ENCODE measurements at regions not wholly inside any gene's neighbourhood (a gene's known extent, or its start where the extent isn't known, plus 50 kb on each side); places are given as distances from the start of the nearest gene placed in this dataset.

- TF ChIP-seq POLR2AphosphoS5 (IDR thresholded peaks at IDR 0.05; ENCODE audit: borderline replicate concordance, low read depth, low read length): no peak
- no peak for TF ChIP-seq EZH2 (IDR thresholded peaks at IDR 0.05)
- TF ChIP-seq FOXP2 (optimal IDR thresholded peaks at IDR 0.05; ENCODE audit: control extremely low read depth, extremely low read length, insufficient read depth): no peak
- H3K27ac ChIP-seq: no peak overlapping the region
- no peaks in the 10 kb centered on the region for H3K9me3 ChIP-seq (ENCODE audit: low read depth, low read length)
- DNase-seq (ENCODE audit: low read depth, low spot score): no peak
- no peak overlapping the region for H3K4me3 ChIP-seq
- H3K9ac ChIP-seq (ENCODE audit: insufficient read length): no peak overlapping the region
- no peaks in the 10 kb centered on the region for H3K36me3 ChIP-seq (ENCODE audit: insufficient read depth, low read length)
These were observed 89.9 kb upstream of the CHL1 start for GRCh38 chr3:106619-107018.

- H3K9ac ChIP-seq (ENCODE audit: insufficient read length): no peak overlapping the region
- no peak for TF ChIP-seq EZH2 (IDR thresholded peaks at IDR 0.05)
- H3K36me3 ChIP-seq (ENCODE audit: insufficient read depth, low read length): no peaks in the 10 kb centered on the region
- no peak for DNase-seq (ENCODE audit: low read depth, low spot score)
- no peak overlapping the region for H3K4me3 ChIP-seq
- no peaks in the 10 kb centered on the region for H3K9me3 ChIP-seq (ENCODE audit: low read depth, low read length)
- no peak overlapping the region for H3K27ac ChIP-seq
These were observed 85.2 kb upstream of the CHL1 start for GRCh38 chr3:111143-112069.

GRCh38 chr3:112773-113172, 83.8 kb upstream of the CHL1 start:
- no peak for DNase-seq (ENCODE audit: low read depth, low spot score)

GRCh38 chr3:118666-119065, 77.9 kb upstream of the CHL1 start:
- H3K9me3 ChIP-seq (ENCODE audit: low read depth, low read length): no peaks in the 10 kb centered on the region
- DNase-seq (ENCODE audit: low read depth, low spot score): no peak
- no peak overlapping the region for H3K27ac ChIP-seq
- no peak for TF ChIP-seq POLR2AphosphoS5 (IDR thresholded peaks at IDR 0.05; ENCODE audit: borderline replicate concordance, low read depth, low read length)
- no peak for TF ChIP-seq EZH2 (IDR thresholded peaks at IDR 0.05)
- no peak for TF ChIP-seq FOXP2 (optimal IDR thresholded peaks at IDR 0.05; ENCODE audit: control extremely low read depth, extremely low read length, insufficient read depth)
- H3K36me3 ChIP-seq (ENCODE audit: insufficient read depth, low read length): no peaks in the 10 kb centered on the region
- H3K9ac ChIP-seq (ENCODE audit: insufficient read length): no peak overlapping the region
- H3K4me3 ChIP-seq: no peak overlapping the region

More at GRCh38 chr3:112773-113172, 83.8 kb upstream of the CHL1 start:
- no peaks in the 10 kb centered on the region for H3K9me3 ChIP-seq (ENCODE audit: low read depth, low read length)
- TF ChIP-seq FOXP2 (optimal IDR thresholded peaks at IDR 0.05; ENCODE audit: control extremely low read depth, extremely low read length, insufficient read depth) (no peak), EZH2 (IDR thresholded peaks at IDR 0.05) (no peak), POLR2AphosphoS5 (IDR thresholded peaks at IDR 0.05; ENCODE audit: borderline replicate concordance, low read depth, low read length) (no peak)
- no peak overlapping the region for H3K4me3 ChIP-seq
- no peak overlapping the region for H3K9ac ChIP-seq (ENCODE audit: insufficient read length)
- no peak overlapping the region for H3K27ac ChIP-seq
- no peaks in the 10 kb centered on the region for H3K36me3 ChIP-seq (ENCODE audit: insufficient read depth, low read length)

GRCh38 chr3:123341-123740, 73.2 kb upstream of the CHL1 start:
- TF ChIP-seq FOXP2 (optimal IDR thresholded peaks at IDR 0.05; ENCODE audit: control extremely low read depth, extremely low read length, insufficient read depth) (no peak), EZH2 (IDR thresholded peaks at IDR 0.05) (no peak), POLR2AphosphoS5 (IDR thresholded peaks at IDR 0.05; ENCODE audit: borderline replicate concordance, low read depth, low read length) (no peak)
- Histone ChIP-seq H3K9me3 (ENCODE audit: low read depth, low read length) (no peaks in the 10 kb centered on the region), H3K9ac (ENCODE audit: insufficient read length) (no peak overlapping the region), H3K27ac (no peak overlapping the region), H3K4me3 (no peak overlapping the region), H3K36me3 (ENCODE audit: insufficient read depth, low read length) (no peaks in the 10 kb centered on the region)
- no peak for DNase-seq (ENCODE audit: low read depth, low spot score)

GRCh38 chr3:124557-125179, 71.9 kb upstream of the CHL1 start:
- TF ChIP-seq POLR2AphosphoS5 (IDR thresholded peaks at IDR 0.05; ENCODE audit: borderline replicate concordance, low read depth, low read length) (no peak), EZH2 (IDR thresholded peaks at IDR 0.05) (no peak), FOXP2 (optimal IDR thresholded peaks at IDR 0.05; ENCODE audit: control extremely low read depth, extremely low read length, insufficient read depth) (no peak)
- Histone ChIP-seq H3K9me3 (ENCODE audit: low read depth, low read length) (no peaks in the 10 kb centered on the region), H3K36me3 (ENCODE audit: insufficient read depth, low read length) (no peaks in the 10 kb centered on the region), H3K9ac (ENCODE audit: insufficient read length) (no peak overlapping the region), H3K27ac (no peak overlapping the region), H3K4me3 (no peak overlapping the region)
- DNase-seq (ENCODE audit: low read depth, low spot score): no peak

GRCh38 chr3:128515-129172, 67.9 kb upstream of the CHL1 start:
- no peak overlapping the region for H3K4me3 ChIP-seq
- no peak overlapping the region for H3K27ac ChIP-seq
- no peak overlapping the region for H3K9ac ChIP-seq (ENCODE audit: insufficient read length)
- no peaks in the 10 kb centered on the region for H3K36me3 ChIP-seq (ENCODE audit: insufficient read depth, low read length)
- no peaks in the 10 kb centered on the region for H3K9me3 ChIP-seq (ENCODE audit: low read depth, low read length)
- DNase-seq (ENCODE audit: low read depth, low spot score): no peak
- TF ChIP-seq FOXP2 (optimal IDR thresholded peaks at IDR 0.05; ENCODE audit: control extremely low read depth, extremely low read length, insufficient read depth) (no peak), EZH2 (IDR thresholded peaks at IDR 0.05) (no peak), POLR2AphosphoS5 (IDR thresholded peaks at IDR 0.05; ENCODE audit: borderline replicate concordance, low read depth, low read length) (no peak)

GRCh38 chr3:131151-131888, 65.2 kb upstream of the CHL1 start:
- H3K4me3 ChIP-seq: no peak overlapping the region
- H3K36me3 ChIP-seq (ENCODE audit: insufficient read depth, low read length): no peaks in the 10 kb centered on the region
- DNase-seq (ENCODE audit: low read depth, low spot score): no peak
- H3K9ac ChIP-seq (ENCODE audit: insufficient read length): no peak overlapping the region
- H3K27ac ChIP-seq: no peak overlapping the region
- H3K9me3 ChIP-seq (ENCODE audit: low read depth, low read length): no peaks in the 10 kb centered on the region
- no peak for TF ChIP-seq FOXP2 (optimal IDR thresholded peaks at IDR 0.05; ENCODE audit: control extremely low read depth, extremely low read length, insufficient read depth)
- TF ChIP-seq POLR2AphosphoS5 (IDR thresholded peaks at IDR 0.05; ENCODE audit: borderline replicate concordance, low read depth, low read length): no peak
